CD4-positive, alpha-beta T cell treated with Interleukin-1 beta for 1 hour (primary cell): ENCODE measurements at regions not wholly inside any gene's neighbourhood (a gene's known extent, or its start where the extent isn't known, plus 50 kb on each side); places are given as distances from the start of the nearest gene placed in this dataset.

Experiments used
- DNase-seq, 2 donors: peaks; one replicate each; pipeline ENCODE4 v3.0.0-alpha.2; 2020 to 2022

DNA sequence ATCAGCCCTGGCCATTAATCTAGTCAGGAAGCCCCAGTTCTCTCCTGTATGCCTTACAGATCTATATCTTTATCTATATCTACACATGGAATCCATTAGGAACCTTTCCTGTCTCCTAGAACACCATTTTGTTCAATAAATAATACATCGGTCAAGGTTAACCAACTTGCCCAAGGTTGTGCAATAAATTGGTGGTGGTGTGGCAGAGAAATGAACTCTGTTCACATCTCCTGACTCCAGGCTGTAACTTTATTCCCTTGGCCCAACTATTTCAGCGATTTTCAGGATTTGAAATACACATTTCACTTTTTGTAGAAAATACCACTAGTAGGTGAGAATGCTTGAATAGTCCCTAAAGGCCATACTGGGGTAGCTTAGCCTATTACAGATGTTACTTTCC lies 712.5 kb upstream of the FZD8 start:
- DNase-seq = no peak

DNA sequence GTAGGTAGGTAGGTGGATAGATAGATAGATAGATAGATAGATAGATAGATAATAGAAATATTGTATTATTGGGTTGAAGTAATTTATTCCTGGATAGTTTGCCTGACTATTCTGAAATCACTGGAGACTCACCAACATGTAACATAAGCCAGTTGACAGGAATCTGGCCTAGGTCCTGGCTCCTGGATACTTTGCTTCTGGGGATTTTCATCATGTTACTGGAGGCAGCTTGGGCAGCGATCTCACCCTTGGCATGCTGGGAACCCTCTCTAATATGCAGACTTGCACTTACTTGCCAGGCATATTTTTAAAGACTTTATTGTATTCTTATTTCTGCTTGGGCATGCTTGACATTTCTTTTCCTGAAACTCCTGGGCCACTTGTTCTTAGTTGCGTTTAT lies 709.1 kb upstream of the FZD8 start:
- DNase-seq = no peak

DNA sequence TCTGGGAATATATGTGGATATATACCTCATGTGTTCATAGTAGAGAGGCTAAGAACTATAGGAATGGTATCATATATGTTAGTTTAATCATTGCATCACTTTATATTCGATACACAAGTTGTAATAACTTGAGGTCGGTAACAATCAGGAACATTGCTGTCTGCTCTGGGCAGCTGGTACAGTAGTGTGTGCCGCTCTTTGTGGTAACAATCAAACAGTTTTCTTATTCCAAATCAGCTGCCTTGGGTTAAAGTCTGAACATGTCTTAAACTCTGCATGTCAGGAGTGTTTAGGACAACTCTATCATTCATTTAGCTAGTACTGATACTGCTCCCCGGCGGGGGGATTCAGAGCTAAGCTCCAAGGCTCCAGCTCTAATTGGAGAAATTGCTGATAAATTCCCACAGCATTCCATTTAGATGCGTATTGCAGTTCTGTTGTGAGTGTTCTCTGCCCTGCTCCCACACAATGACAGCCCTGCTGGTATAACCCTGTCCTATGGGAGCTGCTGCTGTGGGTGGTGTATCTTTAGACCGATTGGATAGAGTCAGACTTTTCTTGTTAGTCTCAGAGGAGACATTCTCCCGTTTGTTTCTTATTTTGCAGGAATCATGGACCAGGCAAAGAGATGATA lies 707.5 kb upstream of the FZD8 start:
- no peak for DNase-seq

DNA sequence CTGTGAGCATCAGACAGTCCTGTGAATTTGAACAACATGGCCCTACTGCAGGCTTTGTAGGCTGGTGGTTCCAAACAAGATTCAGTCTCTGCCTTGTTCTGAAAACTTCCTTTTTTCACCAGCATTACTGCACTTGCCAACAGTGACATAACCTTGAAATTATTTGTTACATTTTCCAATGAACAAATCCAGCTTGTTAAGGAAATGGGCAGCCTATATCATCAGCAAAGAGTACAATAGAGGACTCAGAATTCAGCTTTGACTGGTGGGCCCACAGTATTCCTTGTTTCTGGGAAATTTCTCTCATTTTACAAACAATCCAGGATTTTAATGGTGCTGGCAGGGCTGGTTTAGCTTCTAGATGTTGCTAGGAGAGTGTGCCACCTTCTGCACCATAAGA lies 703.7 kb upstream of the FZD8 start:
- DNase-seq = no peak

DNA sequence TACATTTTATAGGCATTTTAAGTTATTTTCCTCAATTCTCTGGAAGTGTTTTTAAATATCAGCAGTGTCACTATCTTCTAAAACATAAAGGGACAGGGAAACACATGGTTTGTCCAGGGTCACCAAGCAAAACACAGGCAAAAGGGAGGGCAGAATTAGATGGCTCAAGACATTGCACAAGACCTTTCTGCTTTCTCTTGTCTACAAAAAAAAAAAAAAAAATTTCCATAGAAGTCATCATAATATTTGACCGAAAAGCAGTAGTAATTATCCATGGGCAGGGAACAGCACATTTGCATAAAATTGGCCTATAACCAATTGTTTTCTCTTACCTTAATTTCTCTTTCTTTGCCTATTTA lies 703.1 kb upstream of the FZD8 start:
- no peak for DNase-seq

DNA sequence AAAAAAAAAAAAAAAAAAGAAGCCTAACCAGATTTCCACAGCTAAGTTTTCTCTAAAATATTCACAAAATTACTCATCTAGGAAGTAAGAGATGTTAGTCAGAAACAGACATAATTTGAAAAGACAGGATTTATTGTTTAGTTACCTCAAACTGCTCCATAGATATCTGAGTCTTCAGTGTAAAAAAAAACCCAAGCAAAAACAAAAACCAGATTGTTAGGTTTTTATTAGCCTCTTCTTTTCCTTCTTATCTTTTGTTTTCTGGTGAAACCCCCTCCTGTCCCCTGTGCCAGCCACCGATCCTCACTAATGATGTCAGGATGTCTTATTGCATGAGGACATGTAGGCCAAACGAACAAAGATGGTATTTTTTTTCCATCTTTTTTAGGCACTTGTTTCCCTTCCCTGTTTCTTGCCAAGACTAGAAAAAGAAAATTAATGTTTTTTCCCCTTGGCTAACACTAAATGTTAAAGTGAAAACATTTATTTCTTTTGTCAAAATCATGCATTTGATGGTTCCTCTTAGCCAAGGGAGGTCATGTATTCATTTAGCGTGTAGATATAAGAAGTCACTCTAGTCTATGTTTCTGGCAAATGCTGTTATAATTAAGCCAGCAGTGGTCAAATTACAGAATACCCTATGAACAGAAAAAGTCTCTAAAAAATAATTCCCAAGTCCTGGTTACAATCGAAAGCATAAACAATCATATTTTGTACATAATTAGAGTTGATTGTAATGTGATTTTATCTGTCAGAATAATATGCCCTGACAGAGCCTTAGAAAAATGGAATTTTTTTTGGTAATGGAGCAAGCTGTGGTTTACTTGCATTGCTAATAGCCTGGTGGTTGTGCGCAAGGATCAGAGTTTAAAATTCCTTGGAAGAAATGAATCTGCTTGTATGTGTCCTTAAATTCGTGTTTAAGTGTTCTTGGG lies 702.4 kb upstream of the FZD8 start:
- no peak for DNase-seq

DNA sequence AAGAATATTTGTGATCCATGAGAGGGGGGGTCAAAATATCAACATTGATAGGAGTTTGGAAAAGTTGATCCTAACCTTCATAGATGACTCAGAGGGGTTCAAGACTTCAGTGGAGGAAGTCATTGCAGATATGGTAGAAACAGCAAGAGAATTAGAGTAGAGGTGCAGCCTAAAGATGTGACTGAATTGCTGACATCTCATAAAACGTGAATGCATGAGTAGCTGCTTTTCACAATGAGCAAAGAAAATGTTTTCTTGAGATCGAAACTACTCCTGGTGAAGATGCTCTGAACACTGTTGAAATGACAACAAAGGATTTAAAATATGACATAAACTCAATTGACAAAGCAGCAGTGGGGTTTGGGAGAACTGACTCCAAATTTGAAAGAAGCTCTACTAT lies 700.7 kb upstream of the FZD8 start:
- DNase-seq = no peak

DNA sequence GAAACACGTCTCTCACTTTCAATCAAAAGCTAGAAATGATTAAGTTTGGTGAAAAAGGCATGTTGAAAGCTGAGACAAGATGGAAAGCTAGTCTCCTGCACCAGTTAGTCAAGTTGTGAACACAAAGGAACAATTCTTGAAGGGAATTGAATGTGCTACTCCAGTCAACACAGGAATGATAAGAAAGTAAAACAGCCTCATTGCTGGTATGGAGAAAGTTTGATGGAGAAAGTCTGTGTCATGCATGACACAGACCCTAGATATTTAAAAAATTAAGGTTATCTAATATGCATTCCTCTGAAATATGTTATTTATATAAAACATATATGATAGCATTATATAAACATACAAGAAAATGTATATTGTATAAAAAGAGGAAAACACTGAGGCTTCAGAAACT lies 699.4 kb upstream of the FZD8 start:
- no peak for DNase-seq

DNA sequence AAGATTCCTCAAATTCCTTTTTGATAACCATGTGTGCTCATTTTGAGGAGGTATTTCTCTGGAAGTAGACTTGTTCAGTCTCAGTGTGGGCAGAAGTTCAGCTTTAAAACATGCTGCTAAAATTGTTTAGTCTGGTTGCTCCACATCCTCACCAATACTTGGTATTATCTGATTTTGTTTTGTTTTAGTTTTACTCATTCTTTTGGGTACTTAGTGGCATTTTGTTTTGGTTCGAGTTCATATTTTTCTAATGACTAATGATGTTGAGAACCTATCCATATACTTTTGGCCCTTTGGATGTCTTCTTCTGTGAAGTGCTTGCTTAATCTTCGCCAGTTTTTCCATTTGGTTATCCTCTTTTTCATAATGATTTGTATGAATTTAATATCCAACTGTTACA lies 694.2 kb upstream of the FZD8 start:
- DNase-seq = no peak

DNA sequence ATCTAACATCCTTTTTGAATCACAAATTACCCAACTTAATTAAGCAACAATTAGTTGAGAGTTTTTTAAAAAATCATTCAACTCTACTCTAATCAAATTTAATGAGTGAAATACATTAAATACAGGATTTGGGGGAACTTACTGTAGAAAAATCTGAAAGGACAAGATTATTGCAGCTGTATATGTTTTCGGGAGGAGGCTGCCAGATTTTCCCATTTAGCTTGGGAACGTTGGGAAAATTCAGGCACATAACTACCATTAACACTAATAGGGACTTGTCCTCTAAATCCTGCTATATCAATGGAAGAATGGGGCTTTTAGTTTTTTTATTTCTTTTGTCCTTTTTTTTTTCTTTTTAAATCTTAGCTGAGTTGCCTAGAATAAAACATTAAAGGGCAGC lies 691.4 kb upstream of the FZD8 start:
- DNase-seq = no peak

DNA sequence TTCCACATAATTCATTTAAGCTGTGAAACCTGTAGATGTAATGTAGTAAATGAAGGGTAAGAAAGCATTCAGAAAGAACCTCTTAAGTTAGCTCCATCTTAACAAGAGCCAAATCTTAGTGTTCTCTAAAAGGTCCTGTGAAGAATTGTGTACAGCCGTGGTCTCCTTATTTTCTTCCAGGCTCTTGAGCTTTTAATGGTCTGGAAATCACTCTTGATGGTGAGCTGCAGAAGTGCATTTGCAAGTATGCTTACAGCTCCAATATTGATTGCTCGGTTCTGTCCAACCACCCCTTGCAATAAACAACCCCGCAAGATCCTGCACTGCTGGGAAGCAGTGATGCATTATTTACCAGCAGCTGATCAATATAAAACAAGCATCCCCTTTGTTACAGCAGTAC lies 690.8 kb upstream of the FZD8 start:
- no peak for DNase-seq

DNA sequence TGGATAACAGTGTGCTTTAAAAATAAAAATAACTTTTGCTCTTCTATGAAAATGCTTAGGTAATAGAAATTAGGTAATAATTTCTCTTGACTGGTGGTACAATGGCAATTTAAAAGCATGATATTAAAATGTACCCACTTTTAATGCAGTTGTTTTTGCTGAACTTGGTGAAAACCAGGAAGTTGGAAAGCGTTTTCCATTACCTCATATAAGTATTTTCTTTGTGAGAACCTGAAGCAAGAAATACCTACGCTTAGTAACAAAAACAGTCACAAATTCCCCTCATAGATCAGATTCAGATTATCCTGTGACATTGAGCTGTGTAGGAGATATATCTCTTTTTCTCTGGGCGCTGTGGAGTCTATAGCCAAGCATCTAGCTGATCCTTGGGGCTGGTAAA lies 689.0 kb upstream of the FZD8 start:
- DNase-seq = no peak

DNA sequence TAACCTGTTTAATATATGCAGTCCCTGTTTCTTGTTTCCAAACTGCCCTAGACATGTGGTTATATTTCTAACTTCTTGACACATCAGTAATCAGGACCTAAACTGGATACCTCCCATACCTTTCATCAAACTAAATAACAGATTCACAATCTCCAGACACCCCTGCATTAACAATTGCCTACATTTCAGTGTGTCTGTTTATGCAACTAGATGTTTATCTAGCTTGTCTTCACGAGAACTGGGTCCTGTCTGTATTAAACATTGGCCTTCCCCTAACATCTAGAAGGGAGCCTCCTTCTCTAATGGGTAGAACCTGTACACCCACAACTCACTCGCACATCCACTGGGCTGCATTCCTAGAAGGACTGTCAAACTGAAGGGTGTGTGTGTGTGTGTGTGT lies 683.7 kb upstream of the FZD8 start:
- no peak for DNase-seq

DNA sequence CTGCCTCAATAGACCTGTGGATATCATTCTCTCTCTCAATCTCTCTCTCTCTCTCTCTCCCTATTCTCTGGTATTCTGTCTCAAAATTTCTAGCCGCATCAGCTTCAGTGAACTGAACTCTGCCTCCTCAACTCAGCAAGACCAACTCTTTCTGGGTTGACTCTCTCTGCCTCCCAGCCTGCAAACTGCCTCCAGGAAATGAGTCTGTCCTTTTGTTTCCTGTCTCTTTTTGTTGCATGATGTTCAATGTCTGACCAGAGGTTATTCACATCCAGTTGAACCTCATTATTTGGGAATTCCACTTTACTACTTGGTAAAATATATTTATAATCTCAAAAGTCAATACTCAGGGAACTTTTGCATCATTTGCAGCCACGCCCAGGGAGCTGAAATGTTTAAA lies 682.7 kb upstream of the FZD8 start:
- no peak for DNase-seq

DNA sequence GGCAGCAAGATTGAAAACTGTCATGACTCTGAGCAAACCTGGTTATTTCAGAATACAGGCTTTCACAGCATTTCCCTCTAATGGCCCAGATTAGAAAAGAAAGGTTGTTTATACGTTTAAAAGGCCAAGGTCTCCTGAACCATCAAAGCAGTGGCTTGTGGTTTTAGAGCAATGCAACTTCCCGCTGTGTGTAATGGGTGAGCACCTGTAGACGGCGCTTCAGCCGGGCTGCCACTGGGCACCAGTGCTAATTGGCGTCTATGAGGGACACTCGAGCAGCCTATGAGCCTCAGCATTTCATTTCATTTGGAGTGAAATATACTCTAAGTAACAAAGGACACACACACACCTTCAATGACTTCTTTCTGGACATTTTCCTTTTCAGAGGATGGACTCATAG lies 671.0 kb upstream of the FZD8 start:
- no peak for DNase-seq

DNA sequence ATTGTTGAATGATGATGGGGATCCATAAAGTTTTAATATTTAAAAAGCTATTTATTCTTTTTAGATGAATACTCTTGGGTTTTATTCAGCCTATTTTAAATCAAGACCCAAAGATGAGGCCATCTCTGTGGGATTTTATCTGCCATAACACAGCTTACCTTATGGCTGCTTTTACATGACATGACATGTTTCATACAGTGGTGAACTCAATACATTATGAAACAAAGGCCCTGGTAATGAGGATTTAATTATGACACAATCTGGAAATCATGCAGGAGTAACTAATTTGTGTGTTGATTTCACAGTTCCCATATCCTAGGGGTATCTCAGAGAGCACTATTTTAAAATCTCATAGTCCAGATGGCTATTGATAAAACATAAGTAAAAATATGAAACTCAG lies 661.8 kb upstream of the FZD8 start:
- DNase-seq = no peak

DNA sequence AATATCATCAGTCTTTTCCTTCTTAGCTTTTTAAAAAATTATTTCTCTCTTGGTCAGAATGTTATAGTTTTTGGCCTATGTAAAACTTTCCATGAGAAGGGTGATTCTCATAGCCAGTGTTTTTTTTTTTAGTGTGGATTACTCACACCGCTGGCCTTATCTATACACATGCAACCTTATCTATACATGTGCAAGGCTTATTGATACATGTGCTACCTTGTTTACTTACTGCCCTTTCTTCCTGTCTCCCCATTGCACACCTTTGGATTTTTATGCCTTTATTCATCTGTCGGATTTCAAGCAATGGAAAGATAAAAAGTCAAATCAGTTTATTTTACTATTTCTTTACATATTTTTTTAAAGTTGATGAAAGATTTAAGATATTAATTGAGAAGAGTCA lies 660.0 kb upstream of the FZD8 start:
- no peak for DNase-seq

DNA sequence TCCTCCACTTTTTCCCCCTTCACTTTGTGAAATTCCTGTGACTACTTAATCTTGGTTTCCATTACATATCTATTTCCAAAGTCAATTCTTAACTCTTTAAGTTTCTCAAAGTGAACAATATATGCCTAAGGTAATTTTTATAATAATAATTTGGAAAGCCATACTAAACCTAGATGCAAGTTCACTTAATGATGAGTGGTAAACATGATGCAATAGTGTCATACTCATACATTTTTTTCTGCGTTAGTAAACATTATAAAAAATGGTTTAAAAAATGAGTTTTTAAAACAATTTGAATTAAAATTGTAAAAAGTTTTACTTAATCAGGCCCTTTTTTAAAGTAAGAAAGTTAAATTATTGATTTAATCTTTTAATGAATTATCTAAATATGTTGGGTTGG lies 659.4 kb upstream of the FZD8 start:
- no peak for DNase-seq

DNA sequence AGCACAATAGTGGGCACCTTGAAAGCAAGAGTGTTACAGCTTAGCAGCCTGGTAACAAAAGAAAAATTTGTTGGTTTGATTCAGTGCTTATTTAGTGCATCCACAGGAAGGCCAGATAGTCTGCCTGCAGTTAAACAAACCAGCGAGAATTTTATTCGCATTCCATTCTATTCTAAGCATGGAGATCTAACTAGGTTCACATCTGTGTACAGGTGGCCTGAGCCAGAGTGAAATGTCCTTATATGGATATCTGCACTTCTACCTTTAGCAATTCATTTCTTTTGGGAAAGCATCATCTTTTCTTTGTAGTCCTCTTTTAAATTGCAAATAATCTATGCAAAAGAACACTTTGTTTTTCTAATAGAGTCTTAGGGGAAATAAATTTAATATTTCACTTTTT lies 659.0 kb upstream of the FZD8 start:
- no peak for DNase-seq

DNA sequence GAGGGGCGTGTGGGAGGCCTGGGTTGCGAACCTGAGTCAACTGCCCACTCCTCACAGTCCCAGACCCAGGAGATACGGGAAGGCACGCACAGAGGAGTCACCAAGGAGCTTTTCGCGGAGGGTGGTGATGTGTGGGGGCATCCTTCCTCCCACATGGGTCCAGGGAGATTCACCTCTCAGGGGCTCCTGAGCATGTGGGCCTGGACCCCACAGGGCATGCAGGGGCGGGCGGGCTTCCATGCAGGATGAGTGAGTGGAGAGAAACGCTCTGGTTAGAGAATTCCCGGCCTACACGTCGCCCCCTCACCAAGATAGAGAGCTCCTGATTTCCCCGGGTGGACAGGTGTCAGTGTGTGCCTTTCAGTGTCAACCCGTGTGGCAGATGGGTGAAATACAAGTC lies 641.7 kb upstream of the FZD8 start:
- no peak for DNase-seq

DNA sequence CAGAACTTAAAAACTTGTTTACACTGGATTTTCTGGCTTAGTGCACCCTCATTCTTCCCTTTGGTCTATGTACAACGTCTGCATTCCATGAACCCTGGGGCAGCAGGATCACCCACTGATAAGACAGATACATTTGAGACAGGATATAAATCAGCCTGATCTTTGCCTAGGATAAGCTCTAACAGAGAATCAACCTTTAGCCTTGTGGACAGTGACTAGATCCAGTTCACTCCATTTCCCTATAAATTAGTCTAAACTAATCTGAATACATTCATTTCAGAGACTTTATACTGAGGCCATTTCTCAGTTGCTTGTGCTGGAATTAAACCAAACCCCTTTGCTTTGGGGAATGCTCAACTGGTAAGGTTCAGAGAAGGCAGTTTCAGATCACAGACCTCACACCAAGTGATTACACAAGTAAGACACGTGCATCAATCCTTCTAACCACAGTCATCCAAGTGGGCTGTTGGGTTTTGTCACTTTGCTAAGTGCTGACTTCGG lies 639.8 kb upstream of the FZD8 start:
- no peak for DNase-seq

DNA sequence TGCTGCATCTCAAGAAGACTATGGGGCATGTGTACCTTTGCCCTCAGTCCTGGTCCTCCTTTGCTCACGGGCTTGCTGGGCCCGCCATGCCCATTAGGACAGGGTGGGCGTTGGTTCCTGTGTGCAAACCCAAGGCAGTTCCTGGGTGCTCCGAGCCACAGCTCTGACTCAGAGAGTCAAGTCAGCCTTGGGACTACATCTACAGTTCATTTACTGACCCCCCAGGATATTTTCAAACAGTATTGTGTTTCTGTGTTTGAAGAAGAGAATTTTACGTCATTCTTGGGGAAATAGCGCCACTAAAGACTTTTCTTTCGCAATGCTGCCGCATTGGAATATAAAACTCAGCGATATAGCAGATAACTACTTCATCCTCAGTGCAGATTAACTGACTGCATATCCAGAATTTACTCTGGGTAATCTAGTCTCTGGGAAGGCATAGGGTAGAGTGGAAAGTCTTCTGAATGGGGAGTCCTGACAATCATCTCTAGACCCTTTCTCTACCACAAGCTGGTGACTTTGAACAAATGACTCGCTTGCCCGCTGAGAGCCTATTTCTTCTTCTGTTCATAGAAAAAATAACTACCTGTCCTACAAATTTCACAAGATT lies 638.9 kb upstream of the FZD8 start:
- DNase-seq = no peak

DNA sequence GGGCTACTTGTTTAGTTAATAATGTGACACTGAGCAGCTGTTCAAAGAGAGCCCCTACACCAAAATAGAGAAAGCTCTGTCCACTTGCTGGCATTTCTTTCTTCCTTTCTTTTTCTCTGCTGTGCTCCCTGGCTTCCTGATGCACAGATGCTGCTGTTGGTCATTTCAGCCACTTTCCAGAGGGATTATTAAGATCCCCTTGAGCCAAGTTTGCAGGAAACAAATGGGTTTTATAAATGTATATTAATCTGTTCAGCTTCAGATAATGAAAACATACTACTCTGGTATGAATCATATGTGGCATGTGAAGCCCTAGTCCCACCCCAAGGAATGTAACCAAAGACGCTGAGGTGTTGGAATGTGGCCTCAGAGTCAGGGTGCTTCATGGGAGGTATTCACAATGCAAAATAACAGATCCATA lies 638.2 kb upstream of the FZD8 start:
- DNase-seq = no peak

DNA sequence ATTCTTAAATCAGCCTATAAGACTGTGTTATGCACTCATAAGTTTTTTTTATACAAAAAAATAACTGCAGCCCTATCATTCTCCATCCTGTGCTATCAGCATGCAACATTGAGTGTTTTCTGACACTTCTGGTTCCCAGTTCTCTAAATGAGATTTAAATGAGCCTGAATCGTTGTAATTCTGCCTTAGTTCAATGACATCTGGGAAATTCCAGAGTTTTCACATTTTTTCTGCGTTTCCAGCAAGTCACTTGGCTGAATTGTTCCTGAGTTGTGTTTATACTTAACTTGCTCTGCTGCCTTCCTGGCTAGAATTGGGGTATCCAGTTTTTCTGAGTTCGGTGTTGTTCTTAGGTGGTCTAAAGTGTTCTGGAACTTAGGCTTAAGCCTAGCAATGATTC lies 636.1 kb upstream of the FZD8 start:
- DNase-seq = no peak
